ENCODE measurements at regions not wholly inside any gene's neighbourhood (a gene's known extent, or its start where the extent isn't known, plus 50 kb on each side); places are given as distances from the start of the nearest gene placed in this dataset.

DNA sequence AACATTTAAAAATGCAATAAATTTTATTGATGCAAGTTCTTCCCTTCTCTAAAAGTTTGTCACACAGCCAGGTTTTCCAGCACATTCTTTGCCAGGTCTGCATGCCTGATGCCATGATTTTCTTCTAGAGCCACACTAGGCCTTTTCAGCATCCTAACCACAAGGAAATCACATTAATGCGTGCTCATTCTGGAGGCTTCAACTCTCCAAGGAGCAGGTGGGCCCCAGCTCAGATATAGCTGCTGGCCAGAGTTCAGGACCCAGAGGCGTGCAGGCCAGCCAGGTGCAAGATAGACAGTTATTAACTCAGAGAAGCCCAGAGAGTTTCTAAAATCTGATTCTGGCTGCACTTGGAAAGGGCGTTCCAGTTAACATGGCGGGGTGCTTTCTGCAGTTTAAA lies 124.5 kb upstream of the MAF start:
- TF ChIP-seq TCF7 (CRISPR knock-in tag; IDR thresholded peaks at IDR 0.05; ENCODE audit: low read depth) = no peak
- TF ChIP-seq ETV6 (CRISPR knock-in tag; IDR thresholded peaks at IDR 0.05) = no peak

Data from WTC11 (cell line).